Brain microvascular endothelial cell (primary cell): ENCODE measurements at regions not wholly inside any gene's neighbourhood (a gene's known extent, or its start where the extent isn't known, plus 50 kb on each side); places are given as distances from the start of the nearest gene placed in this dataset.

ENCODE experiments used
- DNase-seq: peaks from one replicate; pipeline ENCODE4 v3.0.0-alpha.2; 2020
- H3K27ac ChIP-seq: fragments of 250-450 bp; sonication (Bioruptor Pico); 2 replicates; pipeline ENCODE4 v1.5.1; 2020; ENCODE audit warnings: mild to moderate bottlenecking, moderate library complexity
- H3K27me3 ChIP-seq: fragments of 250-450 bp; sonication (Bioruptor Pico); replicated peaks from 2 replicates; pipeline ENCODE4 v1.5.1; 2020; ENCODE audit warnings: mild to moderate bottlenecking
- H3K36me3 ChIP-seq: fragments of 250-450 bp; sonication (Bioruptor Pico); replicated peaks from 2 replicates; pipeline ENCODE4 v1.5.1; 2020; ENCODE audit warnings: mild to moderate bottlenecking
- H3K4me3 ChIP-seq: 2 replicates; pipeline ENCODE4 v1.5.1; 2011; ENCODE audit warnings: low read depth, mild to moderate bottlenecking, control low read depth, low read length, moderate library complexity
- CTCF ChIP-seq: IDR thresholded peaks from 2 replicates; pipeline ENCODE4 v1.5.1; 2011; ENCODE audit warnings: low read depth, mild to moderate bottlenecking, moderate library complexity, low read length, control low read depth, inconsistent platforms; ENCODE audit errors: missing control alignments
- in situ Hi-C: cut with HindIII; loops from 2 replicates; pipeline ENCODE4 v1.10.0; 2017; ENCODE audit warnings: low sequenced_read_pairs, low pct_ligation_motif_present

GRCh38 chr9:1457460-1457859 is 407.3 kb downstream of the DMRT2 start:
- no peak overlapping the region for H3K27ac ChIP-seq
- no peak for TF ChIP-seq CTCF
- in situ Hi-C loops: no loop called here
- H3K36me3 ChIP-seq: no peaks in the 10 kb centered on the region
- no peaks in the 10 kb centered on the region for H3K27me3 ChIP-seq
- H3K4me3 ChIP-seq: no peak overlapping the region
- no peak for DNase-seq

GRCh38 chr9:1458503-1458902 is 408.3 kb downstream of the DMRT2 start:
- peak; percentile 25 for DNase-seq
- no peaks in the 10 kb centered on the region for H3K36me3 ChIP-seq
- no peak overlapping the region for H3K4me3 ChIP-seq
- TF ChIP-seq CTCF: no peak
- H3K27me3 ChIP-seq: no peaks in the 10 kb centered on the region
- no peak overlapping the region for H3K27ac ChIP-seq
- in situ Hi-C loops: no loop called here

GRCh38 chr9:1460143-1460769 is 410.1 kb downstream of the DMRT2 start:
- no peak overlapping the region for H3K27ac ChIP-seq
- no peaks in the 10 kb centered on the region for H3K36me3 ChIP-seq
- no peak for DNase-seq
- in situ Hi-C loops: no loop called here
- no peak for TF ChIP-seq CTCF
- H3K4me3 ChIP-seq: no peak overlapping the region
- H3K27me3 ChIP-seq: no peaks in the 10 kb centered on the region

GRCh38 chr9:1461812-1462211 is 411.7 kb downstream of the DMRT2 start:
- Histone ChIP-seq H3K36me3 (no peaks in the 10 kb centered on the region), H3K4me3 (no peak overlapping the region), H3K27ac (no peak overlapping the region), H3K27me3 (no peaks in the 10 kb centered on the region)
- no peak for TF ChIP-seq CTCF
- in situ Hi-C loops: no loop called here
- no peak for DNase-seq

GRCh38 chr9:1462626-1463308 is 412.6 kb downstream of the DMRT2 start:
- no peak for DNase-seq
- no peak for TF ChIP-seq CTCF
- H3K27ac ChIP-seq: no peak overlapping the region
- no peaks in the 10 kb centered on the region for H3K27me3 ChIP-seq
- in situ Hi-C loops: no loop called here
- no peak overlapping the region for H3K4me3 ChIP-seq
- H3K36me3 ChIP-seq: no peaks in the 10 kb centered on the region
